ENCODE measurements at regions not wholly inside any gene's neighbourhood (a gene's known extent, or its start where the extent isn't known, plus 50 kb on each side); places are given as distances from the start of the nearest gene placed in this dataset.

- DNase-seq: no peak
Measured at GRCh38 chrX:10048076-10048475, 80.9 kb downstream of the CLDN34 start.

GRCh38 chrX:10048707-10049106 lies 81.5 kb downstream of the CLDN34 start:
- DNase-seq: no peak

- DNase-seq: no peak
Measured at GRCh38 chrX:10049236-10049635, 82.1 kb downstream of the CLDN34 start.

- no peak for DNase-seq
Measured at GRCh38 chrX:10050481-10050880, 83.3 kb downstream of the CLDN34 start.

GRCh38 chrX:10051866-10052480 lies 84.8 kb downstream of the CLDN34 start:
- no peak for DNase-seq

- no peak for DNase-seq
Measured at GRCh38 chrX:10052906-10053625, 85.9 kb downstream of the CLDN34 start.

- no peak for DNase-seq
Measured at GRCh38 chrX:10054396-10054795, 87.2 kb downstream of the CLDN34 start.

- no peak for DNase-seq
Measured at GRCh38 chrX:10055430-10055829, 88.3 kb downstream of the CLDN34 start.

- no peak for DNase-seq
Measured at GRCh38 chrX:10062352-10062751, 94.4 kb upstream of the CLCN4 start.

- no peak for DNase-seq
Measured at GRCh38 chrX:10062980-10063379, 93.8 kb upstream of the CLCN4 start.

GRCh38 chrX:10064736-10065135 lies 92.0 kb upstream of the CLCN4 start:
- no peak for DNase-seq

- no peak for DNase-seq
Measured at GRCh38 chrX:10070714-10071436, 85.9 kb upstream of the CLCN4 start.

- DNase-seq: no peak
Measured at GRCh38 chrX:10071451-10072144, 85.2 kb upstream of the CLCN4 start.

GRCh38 chrX:10072786-10073568 lies 83.8 kb upstream of the CLCN4 start:
- DNase-seq: no peak

- no peak for DNase-seq
Measured at GRCh38 chrX:10073671-10074070, 83.1 kb upstream of the CLCN4 start.

- DNase-seq: no peak
Measured at GRCh38 chrX:10074241-10074941, 82.4 kb upstream of the CLCN4 start.

- no peak for DNase-seq
Measured at GRCh38 chrX:10076765-10077164, 80.0 kb upstream of the CLCN4 start.

GRCh38 chrX:10077425-10078188 lies 79.2 kb upstream of the CLCN4 start:
- no peak for DNase-seq

- no peak for DNase-seq
Measured at GRCh38 chrX:10078266-10078665, 78.5 kb upstream of the CLCN4 start.

- no peak for DNase-seq
Measured at GRCh38 chrX:10079231-10079630, 77.5 kb upstream of the CLCN4 start.

- DNase-seq: no peak
Measured at GRCh38 chrX:10083809-10084208, 73.0 kb upstream of the CLCN4 start.

Data from stimulated activated CD4-positive, alpha-beta T cell treated with anti-CD3 and anti-CD28 coated beads, Interleukin-15, amount 100 ng/mL, for 24 hours (primary cell).